ENCODE measurements at regions not wholly inside any gene's neighbourhood (a gene's known extent, or its start where the extent isn't known, plus 50 kb on each side); places are given as distances from the start of the nearest gene placed in this dataset.
"Not testable (repeated sequence)": the region's sequence is repeated elsewhere in the genome, so short reads cannot be mapped to it uniquely, and the experiment has no call there.

DNA sequence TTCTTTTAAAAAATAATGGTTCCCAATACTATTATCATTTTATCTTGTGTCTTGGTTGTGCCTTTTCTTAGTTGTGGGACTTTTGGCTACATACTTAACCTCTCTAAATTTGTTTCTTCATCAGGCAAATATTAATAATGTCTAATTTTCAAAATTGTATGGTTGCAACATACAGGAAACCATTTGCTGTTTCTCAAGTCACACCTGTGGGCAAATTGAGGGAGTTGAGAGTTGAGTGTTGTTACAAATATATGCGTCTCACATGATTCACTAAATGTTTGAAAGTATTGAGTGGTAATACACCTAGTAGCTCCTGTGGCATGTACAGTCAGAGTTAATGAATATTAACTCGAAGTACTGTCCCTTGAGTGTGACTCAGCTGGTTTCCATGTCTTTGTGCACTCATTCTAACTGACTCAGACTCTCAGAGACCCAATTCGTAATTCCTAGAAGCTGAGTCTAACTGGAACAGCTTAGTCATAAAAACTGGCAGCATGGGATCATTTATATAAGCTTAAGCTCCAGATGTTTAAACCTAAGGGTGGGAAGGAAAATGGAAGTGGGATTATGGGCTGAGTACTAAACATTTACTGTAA lies 802.4 kb downstream of the TRIML1 start:
- peak; percentile 87 for DNase-seq (ENCODE audit: low read depth)

DNA sequence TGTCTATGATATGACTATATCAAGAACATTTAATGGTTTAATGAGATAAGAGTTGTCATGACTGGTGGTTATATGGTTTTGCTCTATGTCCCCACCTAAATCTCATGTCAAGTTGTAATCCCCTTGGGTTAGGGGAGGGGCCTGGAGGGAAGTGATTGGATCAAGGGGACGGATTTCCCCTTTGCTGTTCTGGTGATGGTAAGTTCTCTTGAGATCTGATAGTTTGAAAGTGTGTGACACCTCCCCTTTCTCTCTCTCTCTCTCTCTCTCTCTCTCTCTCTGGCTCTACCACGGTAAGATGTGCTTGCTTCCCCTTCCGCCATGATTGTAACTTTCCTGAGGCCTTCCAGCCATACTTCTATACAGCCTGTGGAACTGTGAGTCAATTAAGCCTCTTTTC lies 803.4 kb downstream of the TRIML1 start:
- no peak for DNase-seq (ENCODE audit: low read depth)

DNA sequence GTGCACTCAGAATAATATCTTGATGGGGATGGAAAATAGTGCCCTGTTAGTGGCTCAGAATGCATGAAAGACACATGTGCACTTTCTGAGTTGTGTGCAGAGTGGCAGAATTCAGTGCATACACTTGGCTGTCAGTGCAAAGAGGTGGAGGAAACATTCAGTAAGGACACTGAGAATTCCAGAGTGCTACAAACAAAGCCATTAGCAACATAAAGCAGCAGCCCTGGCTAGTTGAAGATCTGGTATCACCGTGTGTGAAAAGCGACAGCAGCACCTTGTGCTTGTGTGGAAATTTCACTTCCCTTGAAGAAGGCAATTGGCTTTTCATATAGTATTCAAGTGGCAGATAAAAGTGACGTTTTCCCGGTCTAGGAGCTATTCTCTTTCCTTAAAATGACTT lies 810.4 kb downstream of the TRIML1 start:
- no peak for DNase-seq (ENCODE audit: low read depth)

DNA sequence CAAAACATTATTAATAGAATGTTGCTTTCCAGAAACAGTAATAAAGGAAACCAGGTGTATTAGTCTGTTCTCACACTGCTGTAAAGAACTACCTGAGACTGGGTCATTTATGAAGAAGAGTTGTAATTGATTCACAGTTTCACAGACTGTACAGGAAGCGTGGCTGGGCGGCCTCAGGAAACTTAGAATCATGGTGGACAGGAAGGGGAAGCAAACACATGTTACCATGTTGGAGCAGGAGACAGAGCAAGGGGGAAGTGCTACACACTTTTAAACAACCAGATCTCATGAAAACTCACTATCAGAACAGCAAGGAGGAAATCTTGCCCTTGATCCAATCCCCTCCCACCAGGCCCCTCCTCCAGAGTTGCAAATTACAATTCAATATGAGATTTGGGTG lies 815.8 kb downstream of the TRIML1 start:
- no peak for DNase-seq (ENCODE audit: low read depth)

DNA sequence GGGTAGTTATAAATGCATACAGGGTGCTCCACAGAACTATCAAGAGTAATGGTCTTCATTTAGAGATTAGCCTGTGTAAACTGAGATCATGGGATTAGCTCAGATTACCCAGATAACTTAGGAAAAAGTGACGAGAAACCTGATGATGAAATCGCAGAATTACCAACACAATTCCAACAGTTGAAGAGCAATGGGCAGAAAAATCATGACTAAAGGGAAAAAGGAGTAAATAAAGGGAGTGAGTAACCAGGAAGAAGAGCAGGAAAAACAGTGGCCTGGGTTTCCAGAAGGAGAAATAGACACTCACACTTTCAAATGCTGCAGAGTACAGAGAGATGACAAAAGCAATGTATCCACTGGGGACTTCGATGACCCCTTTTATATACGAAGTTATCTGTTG lies 817.3 kb downstream of the TRIML1 start:
- DNase-seq (ENCODE audit: low read depth), result no peak

DNA sequence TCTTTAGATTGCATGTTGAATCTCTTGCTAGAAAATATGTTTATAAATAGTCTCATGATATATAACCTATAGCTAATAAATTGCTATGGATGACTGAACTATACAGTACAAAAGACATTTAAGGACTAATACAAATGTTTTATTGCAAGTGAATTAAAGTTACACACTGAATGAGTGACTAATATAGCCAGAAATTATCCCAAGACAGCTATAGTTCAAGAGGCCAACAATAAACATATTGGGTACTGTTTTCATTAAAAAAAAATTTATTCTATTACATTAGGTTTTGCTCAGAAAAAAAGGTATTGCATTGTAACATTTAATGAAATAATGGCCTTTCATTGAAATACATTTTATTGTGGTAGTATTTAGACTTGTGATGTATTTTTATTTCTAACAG lies 819.1 kb downstream of the TRIML1 start:
- DNase-seq (ENCODE audit: low read depth), result no peak

DNA sequence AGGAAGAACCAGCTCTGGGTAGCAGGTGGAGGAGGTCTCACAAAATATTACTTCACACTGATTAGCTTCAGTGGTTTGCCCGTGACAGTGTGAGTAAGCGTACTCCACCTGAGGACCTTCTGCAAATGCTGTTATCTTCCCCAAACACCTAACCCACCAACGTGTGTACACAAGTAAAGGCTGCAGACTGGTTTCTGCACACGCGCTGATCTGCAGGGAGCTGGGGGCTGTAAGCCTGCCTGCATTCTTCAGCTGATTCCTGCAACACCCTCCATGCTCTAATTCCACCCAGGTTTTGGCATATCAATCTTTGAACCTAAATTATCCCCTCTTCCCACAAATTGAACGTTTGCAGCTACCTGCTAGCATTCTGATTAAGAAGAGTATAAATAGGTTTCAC lies 820.2 kb downstream of the TRIML1 start:
- DNase-seq (ENCODE audit: low read depth), result no peak

DNA sequence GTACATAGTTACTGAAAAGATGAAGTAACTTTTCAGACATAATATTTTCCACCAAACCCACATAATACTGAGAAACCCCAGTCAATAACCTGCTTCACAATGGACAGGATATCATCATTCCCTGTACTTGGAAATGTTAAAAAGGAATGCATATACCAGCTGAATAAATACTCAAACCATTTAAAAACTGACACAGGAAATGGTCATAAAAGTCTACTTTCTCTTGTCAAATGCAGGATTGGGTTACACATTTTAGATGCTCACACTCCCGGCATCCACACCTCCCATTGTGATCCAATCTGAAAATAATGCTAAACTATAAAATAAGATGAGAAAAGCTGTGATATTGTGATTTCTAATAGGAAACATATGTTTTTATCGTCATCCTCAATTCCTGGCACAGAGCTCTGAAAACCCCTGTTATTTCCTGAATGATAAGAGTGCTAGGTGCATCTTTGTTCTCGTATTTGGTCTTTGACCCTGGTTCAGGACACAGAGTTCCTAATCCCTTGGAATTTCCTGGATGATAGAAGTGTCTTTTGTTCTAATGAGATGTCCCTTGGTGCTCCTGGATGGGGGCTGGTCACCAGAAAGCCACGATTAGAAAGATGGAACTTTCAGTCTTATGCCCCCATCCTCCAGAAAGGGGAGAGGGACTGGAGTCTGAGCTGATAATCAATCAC lies 821.3 kb downstream of the TRIML1 start:
- no peak for DNase-seq (ENCODE audit: low read depth)

DNA sequence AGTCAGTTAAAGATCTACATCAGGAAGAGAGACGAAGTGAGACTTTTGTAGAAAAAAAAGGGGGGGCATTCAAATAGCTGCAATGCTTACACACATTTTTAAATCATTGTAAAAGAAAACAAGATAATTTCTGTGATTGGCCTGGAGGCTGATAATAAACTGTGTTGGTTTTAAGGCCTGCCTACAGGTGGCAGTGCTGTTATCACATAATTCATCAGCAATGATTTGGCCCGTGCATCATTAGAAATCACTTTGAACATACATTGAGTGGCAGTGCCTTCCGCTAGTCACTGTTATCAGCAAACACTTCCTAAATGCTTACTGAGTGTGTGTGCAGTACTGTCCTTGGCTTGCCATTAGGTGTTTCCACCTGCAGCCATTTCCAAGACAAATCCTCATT lies 831.9 kb downstream of the TRIML1 start:
- peak; percentile 4 for DNase-seq (ENCODE audit: low read depth)

DNA sequence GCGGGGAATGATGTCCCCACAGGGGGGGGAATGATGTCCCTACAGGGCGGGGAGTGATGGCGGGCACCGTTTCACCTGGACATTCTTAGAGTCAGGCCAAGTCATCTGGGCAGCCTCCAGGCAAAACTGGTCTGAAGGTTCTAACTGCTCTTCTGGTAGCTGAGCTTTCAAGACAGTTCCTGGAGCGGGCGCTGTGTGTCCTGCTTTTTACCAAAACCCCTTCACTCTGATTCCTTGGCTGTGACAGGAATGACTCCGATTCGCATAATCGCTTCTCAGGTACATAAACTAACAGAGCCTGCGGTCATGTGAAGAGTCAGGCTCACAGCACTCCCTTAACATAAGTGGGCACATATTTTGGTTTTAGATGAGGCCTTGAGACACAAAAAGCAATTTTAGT lies 836.0 kb downstream of the TRIML1 start:
- no peak for DNase-seq (ENCODE audit: low read depth)

DNA sequence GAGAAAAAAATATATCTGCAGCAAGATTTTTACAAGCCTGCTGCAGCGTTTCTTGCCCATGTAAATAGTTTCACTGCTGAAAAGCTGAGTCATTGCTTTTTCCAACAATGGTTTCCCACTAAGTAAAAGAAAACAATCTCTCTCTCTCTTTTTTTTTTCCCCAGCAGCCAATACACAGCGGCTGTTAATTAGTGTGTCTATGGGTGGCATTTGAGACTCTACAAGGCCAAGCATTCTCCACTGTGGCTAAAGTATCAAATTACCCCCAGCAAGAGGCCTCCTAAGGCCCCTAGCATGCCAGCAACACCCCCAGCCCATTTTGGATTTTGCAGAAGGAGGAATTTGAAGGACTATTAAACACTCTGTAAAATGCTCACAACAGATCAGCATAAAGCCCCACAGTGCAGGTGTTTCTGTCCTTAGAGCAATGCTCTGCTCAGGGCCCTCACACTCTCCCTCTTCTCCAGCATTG lies 837.4 kb downstream of the TRIML1 start:
- DNase-seq (ENCODE audit: low read depth), result peak; percentile 23

DNA sequence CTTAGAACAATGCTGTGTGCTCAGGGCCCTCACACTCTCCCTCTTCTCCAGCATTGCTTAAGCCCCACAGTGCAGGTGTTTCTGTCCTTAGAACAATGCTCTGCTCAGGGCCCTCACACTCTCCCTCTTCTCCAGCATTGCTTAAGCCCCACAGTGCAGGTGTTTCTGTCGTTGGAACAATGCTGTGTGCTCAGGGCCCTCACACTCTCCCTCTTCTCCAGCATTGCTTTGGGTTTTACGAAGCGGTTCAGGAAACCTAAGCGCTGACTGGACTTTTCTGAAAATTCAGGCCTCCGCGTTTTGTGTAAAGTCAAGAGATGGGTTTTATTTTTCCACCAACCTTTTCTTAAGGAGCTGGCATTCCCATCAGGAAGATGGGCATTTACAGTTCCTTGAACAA lies 838.0 kb downstream of the TRIML1 start:
- DNase-seq (ENCODE audit: low read depth), result not testable (repeated sequence)

DNA sequence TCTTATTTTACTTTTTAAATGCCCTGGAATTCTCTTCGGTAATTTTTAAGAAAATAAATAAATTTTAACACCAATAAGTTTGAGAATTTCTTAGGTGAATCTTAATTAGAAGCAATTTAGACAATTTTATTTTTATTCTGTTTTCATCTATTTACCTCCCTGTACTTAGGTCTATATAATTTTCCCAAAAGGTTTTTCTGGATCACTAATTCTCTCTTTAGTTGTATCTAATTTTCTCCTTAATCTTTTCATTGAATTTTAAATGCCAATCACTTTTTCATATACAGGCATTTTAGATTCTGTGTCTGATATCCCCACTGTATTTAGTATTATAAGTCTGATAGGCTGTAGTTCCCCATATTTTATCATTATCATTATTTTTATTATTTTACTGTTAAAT lies 845.3 kb downstream of the TRIML1 start:
- DNase-seq (ENCODE audit: low read depth), result no peak

DNA sequence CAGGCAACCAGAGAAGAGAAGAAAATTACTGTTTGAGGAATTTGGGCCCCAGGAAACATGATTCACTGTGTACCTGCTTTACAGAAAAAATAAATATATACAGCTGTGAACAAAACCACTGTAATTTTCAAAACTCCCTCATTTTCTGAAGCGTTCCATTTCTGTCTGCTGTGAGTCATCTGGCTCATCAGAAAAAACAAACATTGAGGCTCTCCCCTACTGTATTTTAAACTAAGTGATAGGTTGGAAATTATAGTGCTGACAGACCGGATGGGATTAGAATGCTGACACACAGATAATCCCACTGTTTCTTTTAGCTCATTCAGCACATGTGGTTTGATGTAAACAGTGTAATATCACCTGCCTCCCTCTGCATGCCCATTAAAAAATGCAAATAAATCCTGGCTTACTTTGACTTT lies 847.0 kb downstream of the TRIML1 start:
- DNase-seq (ENCODE audit: low read depth), result peak; percentile 64

DNA sequence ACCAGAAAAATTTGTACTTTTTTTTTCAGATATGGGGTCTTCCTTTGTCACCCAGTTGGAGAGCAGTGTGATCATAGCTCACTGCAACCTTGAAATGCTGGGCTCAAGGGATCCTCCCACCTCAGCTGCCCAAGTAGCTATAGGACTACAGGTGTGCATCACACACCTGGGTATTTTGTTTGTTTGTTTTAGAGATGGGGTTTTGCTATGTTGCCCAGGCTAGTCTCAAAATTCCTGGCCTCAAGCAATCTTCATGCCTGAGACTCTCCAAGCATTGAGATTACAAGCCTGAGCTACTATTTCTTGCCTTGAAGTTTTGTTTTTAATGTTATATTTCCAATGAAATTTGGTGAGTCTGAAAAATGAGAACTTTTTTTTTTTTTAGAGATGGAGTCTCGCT lies 847.8 kb downstream of the TRIML1 start:
- DNase-seq (ENCODE audit: low read depth), result no peak

DNA sequence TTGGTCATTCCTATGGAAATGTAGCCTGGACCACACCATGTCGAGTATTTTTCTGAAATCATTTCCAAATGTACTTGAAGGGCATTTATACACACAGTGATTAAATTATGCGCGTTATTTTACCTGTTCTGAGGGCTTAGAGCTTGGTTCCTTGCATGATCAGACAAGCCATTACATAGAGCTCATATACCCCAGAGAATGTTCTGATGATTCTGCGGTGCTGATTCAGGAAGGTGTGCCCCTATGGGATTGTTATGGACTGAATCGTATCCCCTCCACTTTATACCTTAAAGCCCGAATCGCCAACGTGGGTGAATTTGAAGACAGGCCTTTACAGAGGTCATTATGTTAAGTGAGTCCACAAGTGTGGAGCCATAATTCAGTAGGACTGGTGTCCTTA lies 848.9 kb downstream of the TRIML1 start:
- no peak for DNase-seq (ENCODE audit: low read depth)

DNA sequence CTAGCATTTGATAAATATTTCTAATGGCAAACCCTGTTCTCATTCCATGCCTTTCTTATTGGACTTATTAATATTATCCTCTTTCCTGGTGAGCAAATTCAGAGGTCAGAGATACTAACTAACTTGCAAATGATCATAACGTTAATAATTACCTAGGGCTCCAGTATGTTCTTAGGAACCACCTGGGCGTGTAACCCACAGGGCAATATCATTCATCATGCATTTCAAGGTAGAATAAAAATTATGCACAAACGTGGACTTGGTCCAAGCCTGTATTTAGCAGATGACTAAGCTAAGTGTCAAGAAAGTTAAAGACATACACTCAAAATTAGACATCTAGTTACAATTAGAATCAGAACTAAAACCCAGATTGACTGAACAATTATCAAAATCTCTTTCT lies 850.1 kb downstream of the TRIML1 start:
- DNase-seq (ENCODE audit: low read depth), result no peak

DNA sequence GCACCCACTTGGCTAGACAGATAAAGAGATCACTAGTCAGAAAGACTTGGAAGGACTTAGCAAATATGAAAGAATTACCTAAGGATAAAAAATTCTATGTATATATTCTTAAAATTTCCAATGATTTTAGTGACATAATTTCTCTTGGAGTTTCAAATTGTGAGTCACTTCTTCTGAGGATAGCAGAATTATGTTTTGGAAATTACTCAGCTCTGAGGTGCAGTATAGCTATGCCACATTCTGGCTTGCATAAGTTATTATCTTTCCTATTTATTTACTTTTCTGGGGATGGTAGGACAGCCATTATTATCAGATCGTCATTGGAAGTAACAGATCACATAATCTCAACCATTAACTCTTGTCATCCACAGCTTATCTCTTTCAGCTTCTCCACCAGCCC lies 853.5 kb downstream of the TRIML1 start:
- no peak for DNase-seq (ENCODE audit: low read depth)

DNA sequence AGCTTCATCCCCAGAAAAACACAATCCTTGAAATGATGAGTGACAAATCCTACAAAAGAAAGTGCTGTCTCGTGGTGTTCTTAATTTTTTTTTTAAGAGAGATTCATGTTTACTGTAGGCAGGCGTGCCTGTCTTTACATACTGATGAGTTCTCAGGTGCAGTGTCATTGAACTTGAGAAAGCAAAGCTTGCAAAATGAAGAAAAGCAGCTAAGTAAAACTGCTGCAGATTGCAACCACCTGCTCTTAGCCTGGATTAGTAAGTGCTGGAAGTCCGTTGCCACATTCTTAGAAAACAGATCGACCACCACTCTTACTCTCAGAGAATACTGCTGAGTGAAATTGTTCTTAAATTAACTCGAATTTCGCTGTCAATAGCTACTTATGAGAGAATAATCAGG lies 854.6 kb downstream of the TRIML1 start:
- DNase-seq (ENCODE audit: low read depth), result no peak

DNA sequence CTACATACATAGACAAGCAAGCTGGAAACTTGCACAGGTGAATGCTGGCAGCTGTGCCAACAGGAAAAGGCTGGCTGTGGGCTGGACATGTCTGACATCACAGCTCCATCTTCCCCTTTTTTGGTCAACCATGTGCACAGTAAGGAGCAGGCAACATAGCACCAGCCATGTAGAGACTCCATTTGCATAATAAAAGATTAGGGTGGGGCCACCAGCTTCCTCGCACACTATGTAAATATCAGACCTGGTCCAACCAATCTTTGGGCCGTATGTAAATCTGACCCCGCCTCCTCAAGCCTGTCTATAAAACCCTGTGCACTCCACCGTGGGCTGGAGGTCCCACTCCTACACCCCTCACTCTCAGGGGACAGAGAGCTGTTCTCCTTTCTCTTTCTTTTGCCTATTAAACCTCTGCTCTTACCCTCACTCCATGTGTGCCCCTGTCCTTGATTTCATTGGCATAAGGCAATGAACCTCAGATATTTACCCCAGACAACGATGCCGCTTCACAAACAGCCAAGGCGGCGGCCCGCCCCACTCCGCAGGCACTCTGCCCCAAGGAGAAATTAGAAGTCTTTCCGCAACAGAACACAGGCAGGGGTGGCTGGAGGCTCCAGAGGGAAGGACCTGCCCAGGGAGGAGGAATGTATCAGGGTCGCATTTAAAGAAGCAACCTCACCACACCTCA lies 862.2 kb downstream of the TRIML1 start:
- peak; percentile 60 for DNase-seq (ENCODE audit: low read depth)

DNA sequence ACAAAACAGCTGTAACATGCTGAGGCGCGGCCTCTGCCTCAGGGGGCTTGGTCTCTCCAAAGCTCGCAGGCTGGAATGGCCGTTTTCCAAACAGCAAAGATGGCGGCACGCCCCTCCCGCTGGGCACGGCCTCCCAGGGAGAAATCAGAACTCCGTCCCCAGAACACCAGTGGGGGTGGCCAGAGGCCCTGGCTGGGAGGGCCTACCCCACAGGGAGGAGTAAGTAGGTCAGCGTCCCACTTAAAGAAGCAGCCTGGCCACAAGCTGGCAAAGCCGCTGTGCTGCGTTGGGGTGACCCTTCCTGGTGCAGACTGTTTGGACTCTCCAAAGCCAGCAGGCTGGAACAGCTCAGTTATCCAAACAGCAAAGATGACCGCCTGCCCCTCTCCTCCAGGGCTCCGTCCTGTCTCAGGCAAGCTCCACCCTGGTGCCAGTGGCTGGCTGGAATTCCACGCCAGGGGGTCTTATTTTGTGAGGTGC lies 862.8 kb downstream of the TRIML1 start:
- DNase-seq (ENCODE audit: low read depth), result peak; percentile 48

DNA sequence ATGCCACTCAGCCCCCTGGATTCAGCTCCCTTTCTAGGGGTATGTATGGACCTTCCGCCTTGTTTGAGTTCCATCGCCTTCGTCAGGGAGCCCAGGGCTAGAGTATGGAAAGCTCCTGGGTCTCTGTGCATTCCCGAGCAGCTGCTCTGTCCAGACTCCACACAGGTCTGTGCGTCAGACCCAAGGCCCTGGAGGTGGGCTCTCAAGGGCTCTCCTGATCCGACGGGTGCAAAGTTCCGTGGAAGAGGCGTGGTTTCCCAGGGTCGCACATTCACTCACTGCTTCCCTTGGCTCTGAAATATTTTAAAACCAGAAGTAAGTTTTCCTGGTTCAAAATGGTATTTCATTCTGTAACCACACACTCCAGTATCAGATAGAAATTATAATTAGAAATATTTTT lies 863.2 kb downstream of the TRIML1 start:
- DNase-seq (ENCODE audit: low read depth), result peak; percentile 14

Measured in Daoy (cell line).